KOPT-K1 (cell line): ENCODE measurements at regions not wholly inside any gene's neighbourhood (a gene's known extent, or its start where the extent isn't known, plus 50 kb on each side); places are given as distances from the start of the nearest gene placed in this dataset.

Experiments used
- H3K27ac ChIP-seq: fragments of 200-600 bp; sonication (generic); 2 replicates; pipeline ENCODE4 v1.5.1; 2016; ENCODE audit warnings: antibody characterized with exemption, mild to moderate bottlenecking, low read depth, low read length; ENCODE audit not compliant: poor library complexity, severe bottlenecking
- H3K36me3 ChIP-seq: fragments of 200-600 bp; sonication (generic); 2 replicates; pipeline ENCODE4 v1.5.1; 2017; ENCODE audit warnings: antibody characterized with exemption, mild to moderate bottlenecking, low read length, moderate library complexity; ENCODE audit not compliant: insufficient read depth
- H3K9me3 ChIP-seq: fragments of 200-600 bp; sonication (generic); 2 replicates; pipeline ENCODE4 v1.5.1; 2017; ENCODE audit warnings: antibody characterized with exemption, low read length, mild to moderate bottlenecking; ENCODE audit not compliant: insufficient read depth, poor library complexity, severe bottlenecking

- Histone ChIP-seq H3K36me3 (no peaks in the 10 kb centered on the region), H3K9me3 (no peaks in the 10 kb centered on the region), H3K27ac (no peak overlapping the region)
These were observed 701.3 kb downstream of the TNS3 start for GRCh38 chr7:46880508-46881196.

- no peak overlapping the region for H3K27ac ChIP-seq
- no peaks in the 10 kb centered on the region for H3K9me3 ChIP-seq
- H3K36me3 ChIP-seq = no peaks in the 10 kb centered on the region
These were observed 702.1 kb downstream of the TNS3 start for GRCh38 chr7:46879783-46880182.

- Histone ChIP-seq H3K27ac (no peak overlapping the region), H3K36me3 (no peaks in the 10 kb centered on the region), H3K9me3 (no peaks in the 10 kb centered on the region)
These were observed 710.4 kb downstream of the TNS3 start for GRCh38 chr7:46871516-46871915.

GRCh38 chr7:46864716-46865115 is 717.2 kb downstream of the TNS3 start:
- Histone ChIP-seq H3K27ac (no peak overlapping the region), H3K36me3 (no peaks in the 10 kb centered on the region), H3K9me3 (no peaks in the 10 kb centered on the region)

- H3K36me3 ChIP-seq = no peaks in the 10 kb centered on the region
- H3K9me3 ChIP-seq = no peaks in the 10 kb centered on the region
- H3K27ac ChIP-seq = no peak overlapping the region
These were observed 721.9 kb downstream of the TNS3 start for GRCh38 chr7:46859963-46860475.

- Histone ChIP-seq H3K9me3 (no peaks in the 10 kb centered on the region), H3K27ac (no peak overlapping the region), H3K36me3 (no peaks in the 10 kb centered on the region)
These were observed 726.1 kb downstream of the TNS3 start for GRCh38 chr7:46855851-46856250.

GRCh38 chr7:46854958-46855473 is 726.9 kb downstream of the TNS3 start:
- H3K9me3 ChIP-seq = no peaks in the 10 kb centered on the region
- no peak overlapping the region for H3K27ac ChIP-seq
- no peaks in the 10 kb centered on the region for H3K36me3 ChIP-seq

GRCh38 chr7:46853451-46853850 is 728.5 kb downstream of the TNS3 start:
- Histone ChIP-seq H3K9me3 (no peaks in the 10 kb centered on the region), H3K36me3 (no peaks in the 10 kb centered on the region), H3K27ac (no peak overlapping the region)

- Histone ChIP-seq H3K9me3 (no peaks in the 10 kb centered on the region), H3K27ac (no peak overlapping the region), H3K36me3 (no peaks in the 10 kb centered on the region)
These were observed 729.1 kb downstream of the TNS3 start for GRCh38 chr7:46852795-46853194.

- H3K9me3 ChIP-seq = no peaks in the 10 kb centered on the region
- H3K36me3 ChIP-seq = no peaks in the 10 kb centered on the region
- no peak overlapping the region for H3K27ac ChIP-seq
These were observed 731.2 kb downstream of the TNS3 start for GRCh38 chr7:46850563-46851330.

- H3K36me3 ChIP-seq = no peaks in the 10 kb centered on the region
- H3K9me3 ChIP-seq = no peaks in the 10 kb centered on the region
- H3K27ac ChIP-seq = no peak overlapping the region
These were observed 733.0 kb downstream of the TNS3 start for GRCh38 chr7:46848944-46849343.

- Histone ChIP-seq H3K9me3 (no peaks in the 10 kb centered on the region), H3K27ac (no peak overlapping the region), H3K36me3 (no peaks in the 10 kb centered on the region)
These were observed 733.6 kb downstream of the TNS3 start for GRCh38 chr7:46848311-46848710.

- Histone ChIP-seq H3K9me3 (no peaks in the 10 kb centered on the region), H3K27ac (no peak overlapping the region), H3K36me3 (no peaks in the 10 kb centered on the region)
These were observed 734.8 kb downstream of the TNS3 start for GRCh38 chr7:46847126-46847525.

GRCh38 chr7:46844486-46844885 is 737.4 kb downstream of the TNS3 start:
- Histone ChIP-seq H3K36me3 (no peaks in the 10 kb centered on the region), H3K27ac (no peak overlapping the region), H3K9me3 (no peaks in the 10 kb centered on the region)

- no peaks in the 10 kb centered on the region for H3K36me3 ChIP-seq
- H3K9me3 ChIP-seq = no peaks in the 10 kb centered on the region
- H3K27ac ChIP-seq = no peak overlapping the region
These were observed 740.7 kb downstream of the TNS3 start for GRCh38 chr7:46841248-46841647.
